NCI-H128 (cell line): ENCODE measurements at regions not wholly inside any gene's neighbourhood (a gene's known extent, or its start where the extent isn't known, plus 50 kb on each side); places are given as distances from the start of the nearest gene placed in this dataset.
"Not testable (repeated sequence)": the region's sequence is repeated elsewhere in the genome, so short reads cannot be mapped to it uniquely, and the experiment has no call there.

Experiments
- DNase-seq: peaks from one replicate; lab custom pipeline; 2025; ENCODE audit not compliant: unreplicated experiment; lab: John Stamatoyannopoulos, UW

- DNase-seq: no peak
Observed at GRCh38 chr2:226114436-226114835, 685.2 kb downstream of the IRS1 start.

- DNase-seq: no peak
Observed at GRCh38 chr2:226098861-226099745, 699.6 kb downstream of the NYAP2 start.

- no peak for DNase-seq
Observed at GRCh38 chr2:226095058-226095457, 695.5 kb downstream of the NYAP2 start.

GRCh38 chr2:226093364-226093763 is 693.9 kb downstream of the NYAP2 start:
- DNase-seq: no peak

- DNase-seq: no peak
Observed at GRCh38 chr2:226088366-226088674, 688.8 kb downstream of the NYAP2 start.

- DNase-seq: no peak
Observed at GRCh38 chr2:226087505-226088365, 688.2 kb downstream of the NYAP2 start.

GRCh38 chr2:226087051-226087450 is 687.5 kb downstream of the NYAP2 start:
- DNase-seq: no peak

DNA sequence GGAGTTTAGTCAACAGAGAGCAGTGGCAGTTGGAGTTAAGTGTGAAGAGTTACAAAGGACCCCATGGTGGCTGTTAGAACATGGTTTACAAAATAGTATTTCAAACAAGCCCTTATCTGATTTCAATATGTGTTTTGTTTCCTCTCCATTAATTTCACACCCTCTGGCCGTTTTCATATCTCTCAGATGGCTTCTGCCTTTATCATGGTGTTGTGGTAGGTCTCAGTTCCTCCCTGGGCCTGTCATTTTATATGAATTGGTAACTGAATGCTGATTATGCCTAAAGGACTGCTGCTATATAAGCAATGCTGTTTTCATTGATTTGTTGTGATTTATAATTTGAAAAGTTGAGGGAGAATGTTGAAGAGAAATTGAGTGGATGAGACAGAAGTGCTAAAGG is 686.7 kb downstream of the NYAP2 start:
- DNase-seq: no peak

DNA sequence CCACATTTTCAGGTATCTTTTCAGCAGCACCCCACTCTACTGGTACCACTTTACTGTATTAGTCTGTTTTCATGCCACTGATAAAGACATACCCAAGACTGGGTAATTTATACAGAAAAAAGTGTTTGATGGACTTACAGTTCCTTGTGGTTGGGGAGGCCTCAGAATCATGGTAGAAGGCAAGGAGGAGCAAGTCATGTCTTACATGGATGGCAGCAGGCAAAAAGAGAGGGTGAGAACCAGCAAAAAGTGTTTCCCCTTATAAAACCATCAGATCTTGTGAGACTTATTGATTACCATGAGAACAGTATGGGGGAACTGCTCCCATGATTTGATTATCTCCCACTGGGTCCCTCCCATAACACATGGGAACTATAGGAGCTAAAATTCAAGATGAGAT is 685.9 kb downstream of the NYAP2 start:
- DNase-seq: not testable (repeated sequence)

GRCh38 chr2:226080334-226080733 is 680.8 kb downstream of the NYAP2 start:
- no peak for DNase-seq

GRCh38 chr2:226079671-226080181 is 680.2 kb downstream of the NYAP2 start:
- no peak for DNase-seq

GRCh38 chr2:226079196-226079595 is 679.7 kb downstream of the NYAP2 start:
- no peak for DNase-seq

DNA sequence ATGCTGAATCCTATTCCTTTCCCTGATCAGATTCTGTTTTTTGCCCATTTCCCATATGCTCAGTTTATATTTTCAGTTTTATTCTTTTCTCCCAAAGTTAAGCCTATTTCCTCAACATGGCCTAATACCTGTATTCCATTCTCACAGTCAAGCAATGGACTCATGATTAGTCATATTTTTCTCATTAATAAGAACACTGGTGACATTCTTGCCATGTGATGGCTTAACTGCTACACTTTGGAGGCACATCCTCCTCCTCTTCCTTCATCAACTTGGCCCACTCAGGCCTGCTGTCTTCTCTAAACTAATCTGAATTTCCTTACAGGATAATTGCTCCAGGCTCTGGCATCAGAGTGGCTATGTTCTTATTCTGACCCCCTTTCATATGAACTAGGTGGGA is 679.2 kb downstream of the NYAP2 start:
- DNase-seq: no peak

- DNase-seq: no peak
Observed at GRCh38 chr2:226077841-226078240, 678.3 kb downstream of the NYAP2 start.

- DNase-seq: no peak
Observed at GRCh38 chr2:226077031-226077430, 677.5 kb downstream of the NYAP2 start.

DNA sequence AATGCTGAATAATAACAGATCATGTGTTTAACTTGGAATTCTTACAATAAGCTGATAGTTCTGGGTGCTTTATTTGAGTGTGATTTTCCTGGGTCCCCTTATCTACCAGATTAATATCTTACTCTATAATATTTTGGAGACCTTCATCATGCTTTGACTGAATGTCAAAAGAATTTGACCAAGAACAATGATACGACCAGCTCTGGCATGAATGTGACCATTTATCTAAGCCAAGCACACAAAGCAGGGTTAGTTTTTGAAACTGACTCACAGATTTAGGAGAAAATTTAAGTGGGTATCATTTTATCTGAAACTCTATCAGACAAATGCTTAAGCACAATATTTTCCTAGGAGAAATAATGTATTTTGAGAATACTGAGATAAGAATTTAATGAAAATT is 677.0 kb downstream of the NYAP2 start:
- no peak for DNase-seq

DNA sequence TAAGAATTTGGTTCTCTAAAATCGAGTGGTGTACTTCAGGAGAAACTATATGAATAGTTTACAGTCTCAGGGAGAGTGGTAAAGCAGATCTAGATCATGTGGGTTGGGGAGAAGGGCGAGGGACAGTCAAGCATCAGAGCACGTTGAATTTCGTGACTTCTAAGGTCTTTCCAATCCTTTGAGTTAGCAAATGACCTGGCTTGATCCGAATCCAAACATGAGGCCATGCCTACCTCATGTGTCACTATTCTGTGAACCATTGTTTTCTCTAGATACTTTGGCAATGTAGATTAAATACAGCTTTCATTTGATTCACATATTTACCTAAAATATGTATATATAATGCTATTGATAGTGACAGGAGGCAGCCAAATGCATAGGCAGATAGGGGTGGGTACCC is 674.9 kb downstream of the NYAP2 start:
- DNase-seq: no peak

- no peak for DNase-seq
Observed at GRCh38 chr2:226073496-226074160, 674.1 kb downstream of the NYAP2 start.

DNA sequence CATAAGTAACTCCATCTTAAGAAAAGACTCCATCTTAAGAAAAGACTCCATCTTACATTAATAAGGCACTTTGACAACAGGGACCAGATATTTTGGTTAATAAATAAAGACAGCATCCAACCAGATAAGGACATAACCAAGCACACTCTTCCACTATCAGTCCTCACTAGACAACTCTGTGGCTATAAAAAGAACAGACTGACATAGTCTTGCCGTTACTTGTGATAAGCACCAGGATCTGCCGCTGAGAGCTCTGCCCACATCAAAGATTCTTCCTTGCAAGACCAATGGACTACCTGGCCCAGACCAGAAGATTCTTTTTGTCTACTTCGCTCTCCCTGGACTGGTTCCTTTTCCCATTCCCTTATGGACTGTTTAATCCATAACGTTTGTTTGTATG is 667.4 kb downstream of the NYAP2 start:
- no peak for DNase-seq

DNA sequence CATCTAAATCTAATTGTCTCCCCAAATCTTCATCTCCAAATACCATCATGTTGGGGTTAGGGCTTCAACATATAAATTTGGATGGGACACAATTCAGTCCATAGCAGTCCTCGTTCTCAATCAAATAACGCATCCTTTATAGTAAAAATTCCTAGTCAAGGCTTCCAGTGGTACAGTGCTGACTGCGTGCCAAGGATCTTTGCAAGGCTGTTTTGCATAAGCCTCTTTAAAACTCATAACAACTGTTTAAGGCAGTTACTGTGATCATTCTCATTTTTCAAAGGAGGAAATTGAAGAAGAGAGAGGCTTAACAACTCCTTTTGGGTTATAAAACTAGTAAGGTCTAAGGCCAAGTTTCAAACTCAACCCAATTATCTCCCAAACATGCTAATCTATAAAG is 666.9 kb downstream of the NYAP2 start:
- no peak for DNase-seq

DNA sequence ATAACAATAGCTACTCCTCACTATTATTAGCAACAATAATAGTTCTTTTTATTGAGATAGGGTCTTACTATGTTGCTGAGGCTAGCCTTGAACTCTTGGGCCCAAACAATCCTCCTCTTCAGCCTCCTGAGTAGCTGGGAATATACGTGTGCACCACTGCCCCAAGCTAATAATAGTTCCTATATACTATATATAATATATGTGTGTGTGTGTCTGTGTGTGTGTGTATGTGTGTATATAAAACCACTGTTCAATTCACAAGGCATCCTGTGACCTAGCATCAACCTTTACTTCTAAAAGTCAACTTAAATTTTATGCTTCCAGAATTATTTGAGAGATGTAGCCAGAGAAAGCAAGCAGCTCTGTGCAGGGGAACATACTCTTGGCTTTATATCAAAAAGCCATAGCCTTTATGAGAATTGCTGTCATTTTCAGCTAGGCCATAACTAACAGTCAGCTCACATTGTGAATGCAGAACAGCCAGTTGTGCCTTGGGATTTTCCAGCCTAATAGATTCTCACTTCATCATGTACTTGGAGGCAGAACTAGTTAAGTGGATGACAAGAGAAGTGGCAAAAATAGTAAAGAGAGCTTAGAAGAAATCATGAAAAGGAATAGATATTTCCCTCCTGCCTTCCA is 665.5 kb downstream of the NYAP2 start:
- DNase-seq: no peak
